GM12878 (cell line): ENCODE measurements at regions not wholly inside any gene's neighbourhood (a gene's known extent, or its start where the extent isn't known, plus 50 kb on each side); places are given as distances from the start of the nearest gene placed in this dataset.

Experiments
- ATAC-seq: fragments of 200-7000 bp; cut with Tn5 transposase; 3 replicates; pipeline ENCODE4 v1.9.1; 2020; ENCODE audit warnings: mild to moderate bottlenecking, moderate library complexity
- BruUV-seq: library from RNA; stranded (reverse); fragments of 400-500 nt; replicated peaks from 2 replicates; lab custom pipeline; 2021; lab: Mats Ljungman, UMichigan
- CTCF ChIA-PET: fragments of 300-600 bp; sonication (Branson Sonifier 250); formaldehyde crosslinking; extraction: SDS; loops from one replicate; lab custom pipeline; 2021; ENCODE audit warnings: inconsistent platforms; lab: Yijun Ruan, JAX
- POLR2A ChIA-PET: fragments of 350-600 bp; formaldehyde crosslinking; extraction: SDS; loops from one replicate; lab custom pipeline; 2021; ENCODE audit warnings: inconsistent platforms; lab: Charles Lee
- RAD21 ChIA-PET: fragments of 300-600 bp; sonication (Branson Sonifier 250); formaldehyde crosslinking; loops from one replicate; lab custom pipeline; 2023; ENCODE audit warnings: antibody characterized with exemption; ENCODE audit not compliant: unreplicated experiment; lab: Charles Lee
- SMC1A ChIA-PET: fragments of 300-600 bp; sonication (Branson Sonifier 250); formaldehyde crosslinking; loops from one replicate; lab custom pipeline; 2023; ENCODE audit not compliant: unreplicated experiment, uncharacterized antibody; lab: Charles Lee
- DNase-seq: peaks from one replicate; pipeline ENCODE4 v3.0.0-alpha.2; 2011; ENCODE audit warnings: low read depth, low spot score
- FAIRE-seq: peaks from 3 replicates; lab custom pipeline; 2011; peaks lifted over from hg19 to GRCh38; lab: Jason Lieb, UNC
- H2AFZ ChIP-seq: 2 replicates; pipeline ENCODE4 v1.6.0; 2011; ENCODE audit warnings: low read depth, low read length, control low read depth; ENCODE audit not compliant: control insufficient read depth
- H3K27ac ChIP-seq: 2 replicates; pipeline ENCODE4 v1.5.1; 2011; ENCODE audit warnings: control low read depth; ENCODE audit not compliant: control insufficient read depth, insufficient read depth
- H3K27me3 ChIP-seq, 2 experiments: replicated peaks in 1 of 2; 2 replicates each; pipeline versions ENCODE4 v1.6.0 to v1.6.1; 2011; ENCODE audit warnings: low read length in 1 of 2; ENCODE audit not compliant: control insufficient read depth in 2 of 2, insufficient read depth in 2 of 2
- H3K36me3 ChIP-seq, 2 experiments: 2 replicates each; pipeline ENCODE4 v1.5.1; 2011; ENCODE audit warnings: low read length in 1 of 2; ENCODE audit not compliant: control insufficient read depth in 2 of 2, insufficient read depth in 2 of 2
- H3K4me1 ChIP-seq: 2 replicates; pipeline ENCODE4 v1.6.1; 2011; ENCODE audit warnings: mild to moderate bottlenecking, low read length, moderate library complexity, mixed read lengths; ENCODE audit not compliant: control insufficient read depth, insufficient read depth
- H3K4me2 ChIP-seq: 2 replicates; pipeline ENCODE4 v1.6.0; 2011; ENCODE audit warnings: control low read depth; ENCODE audit not compliant: control insufficient read depth, insufficient read depth
- H3K4me3 ChIP-seq: fragments of 200-600 bp; sonication (generic); 2 replicates; pipeline ENCODE4 v1.5.1; 2016
- H3K79me2 ChIP-seq: 2 replicates; pipeline ENCODE4 v1.6.0; 2011; ENCODE audit warnings: low read length; ENCODE audit not compliant: control insufficient read depth, insufficient read depth
- H3K9ac ChIP-seq: 2 replicates; pipeline ENCODE4 v1.8.0; 2011; ENCODE audit warnings: low read length, control low read depth, mixed read lengths; ENCODE audit not compliant: control insufficient read depth, insufficient read depth
- H3K9me3 ChIP-seq: replicated peaks from 3 replicates; pipeline ENCODE4 v1.5.1; 2011; ENCODE audit warnings: mild to moderate bottlenecking, low read length; ENCODE audit not compliant: control insufficient read depth, insufficient read depth
- H4K20me1 ChIP-seq: 2 replicates; pipeline ENCODE4 v1.6.0; 2011; ENCODE audit not compliant: control insufficient read depth, insufficient read depth
- EED ChIP-seq: sonication (generic); IDR thresholded peaks from 2 replicates; pipeline ENCODE4 v1.6.1; 2016; ENCODE audit warnings: antibody characterized with exemption, low read depth
- MTA3 ChIP-seq: IDR thresholded peaks from 2 replicates; pipeline ENCODE4 v1.6.1; 2012; ENCODE audit warnings: low read length, inconsistent platforms, borderline replicate concordance
- SMAD1 ChIP-seq: fragments of 450-650 bp; IDR thresholded peaks from 2 replicates; pipeline ENCODE4 v1.6.1; 2018; ENCODE audit warnings: mild to moderate bottlenecking, low read depth; ENCODE audit not compliant: partially characterized antibody
- SMAD5 ChIP-seq: IDR thresholded peaks from 2 replicates; pipeline ENCODE4 v1.6.1; 2016; ENCODE audit warnings: antibody characterized with exemption, low read depth
- SREBF2 ChIP-seq: IDR thresholded peaks from 2 replicates; pipeline ENCODE4 v1.6.1; 2012; ENCODE audit warnings: mild to moderate bottlenecking, low read length
- TAF1 ChIP-seq: IDR thresholded peaks from 2 replicates; pipeline ENCODE4 v1.6.1; 2011; ENCODE audit warnings: mild to moderate bottlenecking, low read depth, low read length, borderline replicate concordance
- TBL1XR1 ChIP-seq: IDR thresholded peaks from 2 replicates; pipeline ENCODE4 v1.6.1; 2012; ENCODE audit warnings: low read depth, low read length, improper control_type of control experiment
- TCF7 ChIP-seq: IDR thresholded peaks from 2 replicates; pipeline ENCODE4 v1.6.1; 2014; ENCODE audit warnings: antibody characterized with exemption, borderline replicate concordance
- WRNIP1 ChIP-seq: IDR thresholded peaks from 2 replicates; pipeline ENCODE4 v1.6.1; 2011; ENCODE audit warnings: low read depth, low read length, improper control_type of control experiment, borderline replicate concordance
- YBX1 ChIP-seq: fragments of 450-650 bp; IDR thresholded peaks from 2 replicates; pipeline ENCODE4 v1.6.1; 2016; ENCODE audit warnings: antibody characterized with exemption
- WGBS: methylation state at CpG from one replicate; pipeline ENCODE4 v1.1.6; 2016; ENCODE audit warnings: low lambda C conversion rate; ENCODE audit not compliant: insufficient replicate concordance, insufficient coverage; ENCODE audit errors: missing lambda C conversion rate; 5-methylcytosine and 5-hydroxymethylcytosine counted together
- in situ Hi-C: fragments of 300-500 bp; cut with MboI; formaldehyde crosslinking; loops from 9 replicates; pipeline ENCODE4 v1.14.3; 2018; ENCODE audit warnings: mixed read lengths
- intact Hi-C: fragments of 100-400 bp; cut with micrococcal nuclease; formaldehyde crosslinking; loops from one replicate; pipeline ENCODE4 v1.14.2; 2022; ENCODE audit not compliant: unreplicated experiment
- TF ChIP-seq, protein P1 (sequence below): fragments of 450-650 bp; IDR thresholded peaks from 2 replicates; pipeline ENCODE4 v1.6.1; 2017; ENCODE audit warnings: mild to moderate bottlenecking, low read depth, inconsistent platforms; ENCODE audit not compliant: poor library complexity, severe bottlenecking

DNA sequence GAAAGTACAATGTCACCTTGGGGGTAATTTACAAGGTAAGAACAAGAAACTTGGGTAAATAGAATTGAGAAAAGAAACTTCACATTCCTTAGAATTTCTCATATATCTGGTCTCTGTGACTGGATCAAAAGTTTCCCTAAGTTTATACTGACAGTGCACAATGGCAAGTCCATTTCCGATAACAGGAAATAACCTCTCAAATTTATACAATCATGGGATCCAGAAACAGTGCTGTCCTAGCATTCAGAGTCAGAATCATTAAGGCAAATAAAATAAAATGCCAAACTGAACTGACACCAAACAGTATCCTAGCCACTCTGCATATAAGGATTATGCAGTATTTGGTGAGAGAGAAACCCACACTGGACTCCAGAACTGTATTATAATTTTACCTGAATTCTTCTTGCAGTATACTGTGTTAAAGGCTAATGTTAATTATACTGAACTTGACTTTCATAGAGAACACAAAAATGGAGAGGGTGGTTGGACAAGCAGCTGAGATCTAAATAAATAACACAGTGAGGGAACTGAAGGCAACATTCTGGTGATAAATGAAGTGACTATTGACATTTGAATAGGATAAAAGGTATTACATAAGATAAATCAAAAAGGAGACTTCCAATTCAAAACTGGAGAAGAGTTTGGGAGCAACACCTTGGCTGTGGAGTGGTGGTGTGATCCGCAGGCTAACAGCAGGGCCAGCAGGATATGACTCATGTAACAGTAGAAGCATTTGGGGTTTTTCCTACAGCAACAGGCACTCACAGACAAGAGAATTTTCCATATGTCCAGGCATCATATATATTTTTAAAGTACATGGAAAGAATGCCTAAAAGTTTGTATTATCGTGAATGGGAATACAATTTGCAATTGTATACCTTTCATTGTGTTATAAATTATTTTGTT is 932.5 kb upstream of the MIR17HG start:
- Histone ChIP-seq H3K9me3 (no peaks in the 10 kb centered on the region), H3K4me2 (no peak overlapping the region), H2AFZ (no peak overlapping the region), H4K20me1 (no peaks in the 10 kb centered on the region), H3K4me3 (no peak overlapping the region), H3K27me3 (no peaks in the 10 kb centered on the region; a peak in 1 of 4 replicates), H3K4me1 (no peaks in the 10 kb centered on the region), H3K9ac (no peak overlapping the region), H3K36me3 (no peaks in the 10 kb centered on the region), H3K27ac (no peak overlapping the region), H3K79me2 (no peaks in the 10 kb centered on the region)
- intact Hi-C loops, result no loop called here
- FAIRE-seq, result no peak
- ChIA-PET POLR2A (no interaction called here), RAD21 (no interaction called here), SMC1A (no interaction called here), CTCF (no interaction called here)
- BruUV-seq, result no TSS peak
- no peak for ATAC-seq
- DNase-seq, result no peak
- WGBS, result 9% methylated on average over 3 of the region's 3 CpGs
- no peak for TF ChIP-seq MTA3
- TF ChIP-seq, protein P1, sequence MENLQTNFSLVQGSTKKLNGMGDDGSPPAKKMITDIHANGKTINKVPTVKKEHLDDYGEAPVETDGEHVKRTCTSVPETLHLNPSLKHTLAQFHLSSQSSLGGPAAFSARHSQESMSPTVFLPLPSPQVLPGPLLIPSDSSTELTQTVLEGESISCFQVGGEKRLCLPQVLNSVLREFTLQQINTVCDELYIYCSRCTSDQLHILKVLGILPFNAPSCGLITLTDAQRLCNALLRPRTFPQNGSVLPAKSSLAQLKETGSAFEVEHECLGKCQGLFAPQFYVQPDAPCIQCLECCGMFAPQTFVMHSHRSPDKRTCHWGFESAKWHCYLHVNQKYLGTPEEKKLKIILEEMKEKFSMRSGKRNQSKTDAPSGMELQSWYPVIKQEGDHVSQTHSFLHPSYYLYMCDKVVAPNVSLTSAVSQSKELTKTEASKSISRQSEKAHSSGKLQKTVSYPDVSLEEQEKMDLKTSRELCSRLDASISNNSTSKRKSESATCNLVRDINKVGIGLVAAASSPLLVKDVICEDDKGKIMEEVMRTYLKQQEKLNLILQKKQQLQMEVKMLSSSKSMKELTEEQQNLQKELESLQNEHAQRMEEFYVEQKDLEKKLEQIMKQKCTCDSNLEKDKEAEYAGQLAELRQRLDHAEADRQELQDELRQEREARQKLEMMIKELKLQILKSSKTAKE, result no peak
- no peak for TF ChIP-seq TAF1
- no peak for TF ChIP-seq SREBF2
- no peak for TF ChIP-seq EED
- TF ChIP-seq TCF7, result no peak
- TF ChIP-seq SMAD1, result no peak
- TF ChIP-seq SMAD5, result no peak
- TF ChIP-seq TBL1XR1, result no peak
- no peak for TF ChIP-seq YBX1
- no peak for TF ChIP-seq WRNIP1
- in situ Hi-C loops, result no loop called here
